GM21367 (cell line): ENCODE measurements at regions not wholly inside any gene's neighbourhood (a gene's known extent, or its start where the extent isn't known, plus 50 kb on each side); places are given as distances from the start of the nearest gene placed in this dataset.
"Not testable (repeated sequence)": the region's sequence is repeated elsewhere in the genome, so short reads cannot be mapped to it uniquely, and the experiment has no call there.

ENCODE experiments used
- ATAC-seq: cut with Tn5 transposase; IDR thresholded peaks from one replicate; pipeline ENCODE4 v1.9.1; 2021; ENCODE audit not compliant: unreplicated experiment

DNA sequence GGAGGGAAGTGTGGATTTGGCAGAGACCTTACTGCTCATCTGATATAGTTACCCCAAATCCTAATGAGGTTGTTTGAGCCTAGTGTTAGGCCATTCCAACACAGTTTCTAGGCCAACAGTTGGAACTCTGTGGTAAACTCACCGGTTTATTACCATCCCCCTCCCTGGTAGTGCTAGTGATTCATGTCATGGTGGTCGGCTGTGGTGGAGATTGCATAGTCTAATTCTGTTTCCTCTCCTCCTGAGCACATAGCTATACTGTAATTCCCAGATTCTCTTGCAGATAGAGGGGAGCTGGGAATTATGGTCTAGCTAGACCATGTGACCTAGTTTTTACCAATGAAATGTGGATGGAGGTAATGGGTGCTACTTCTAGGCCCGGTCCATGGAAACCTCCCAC lies 123.7 kb upstream of the KIF26B start:
- ATAC-seq, result no peak

DNA sequence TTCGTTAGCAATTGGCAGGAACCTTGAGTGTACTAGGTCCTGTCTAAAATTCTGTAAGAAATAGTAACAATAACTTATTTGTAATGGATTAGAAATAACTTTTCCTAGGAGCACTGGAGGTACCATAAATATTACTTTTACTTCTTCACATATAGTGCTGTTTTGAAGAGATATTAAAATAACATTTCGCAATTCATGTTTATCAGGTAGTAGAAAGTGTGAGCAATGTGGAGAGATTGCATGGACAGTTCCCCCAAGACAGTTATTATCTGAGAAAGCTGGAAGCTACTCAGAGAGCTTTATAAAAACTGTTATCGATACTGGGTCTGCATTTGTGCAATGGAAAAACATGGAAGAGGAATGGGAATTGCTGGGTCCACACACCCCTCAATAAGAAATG lies 128.5 kb upstream of the KIF26B start:
- no peak for ATAC-seq

DNA sequence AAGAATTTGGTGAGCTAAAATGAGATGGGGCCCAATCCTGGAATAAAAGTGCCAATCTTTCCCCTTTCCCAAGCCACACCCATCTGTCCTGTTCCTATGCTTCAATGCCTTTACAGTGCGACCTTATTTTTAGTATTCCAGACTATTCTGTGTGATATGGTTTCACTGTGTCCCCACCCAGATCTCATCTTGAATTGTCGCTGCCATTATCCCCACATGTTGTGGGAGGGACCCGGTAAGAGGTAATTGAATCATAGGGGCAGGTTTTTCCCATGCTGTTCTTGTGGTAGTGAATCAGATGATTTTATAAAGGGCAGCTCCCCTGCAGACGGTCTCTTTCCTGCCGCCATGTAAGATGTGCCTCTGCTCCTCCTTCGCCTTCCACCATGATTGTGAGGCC lies 129.3 kb upstream of the KIF26B start:
- no peak for ATAC-seq

DNA sequence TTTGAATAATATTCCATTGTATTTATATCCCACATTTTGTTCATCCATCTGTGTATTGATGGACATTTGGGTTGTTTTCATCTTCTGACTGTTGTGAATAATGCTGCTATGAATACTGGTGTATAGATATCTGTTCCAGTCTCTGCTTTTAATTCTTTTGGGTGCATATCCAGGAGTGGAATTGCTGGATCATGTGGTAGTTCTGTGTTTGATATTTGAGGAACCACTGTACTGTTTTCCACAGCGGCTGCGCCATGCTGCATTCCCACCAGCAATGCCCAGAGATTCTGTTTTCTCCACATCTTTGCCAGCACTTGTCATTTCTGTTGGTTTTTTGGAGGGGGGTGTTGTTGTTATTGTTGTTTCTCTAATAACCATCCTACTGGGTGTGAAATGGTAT lies 131.6 kb upstream of the KIF26B start:
- ATAC-seq, result no peak

DNA sequence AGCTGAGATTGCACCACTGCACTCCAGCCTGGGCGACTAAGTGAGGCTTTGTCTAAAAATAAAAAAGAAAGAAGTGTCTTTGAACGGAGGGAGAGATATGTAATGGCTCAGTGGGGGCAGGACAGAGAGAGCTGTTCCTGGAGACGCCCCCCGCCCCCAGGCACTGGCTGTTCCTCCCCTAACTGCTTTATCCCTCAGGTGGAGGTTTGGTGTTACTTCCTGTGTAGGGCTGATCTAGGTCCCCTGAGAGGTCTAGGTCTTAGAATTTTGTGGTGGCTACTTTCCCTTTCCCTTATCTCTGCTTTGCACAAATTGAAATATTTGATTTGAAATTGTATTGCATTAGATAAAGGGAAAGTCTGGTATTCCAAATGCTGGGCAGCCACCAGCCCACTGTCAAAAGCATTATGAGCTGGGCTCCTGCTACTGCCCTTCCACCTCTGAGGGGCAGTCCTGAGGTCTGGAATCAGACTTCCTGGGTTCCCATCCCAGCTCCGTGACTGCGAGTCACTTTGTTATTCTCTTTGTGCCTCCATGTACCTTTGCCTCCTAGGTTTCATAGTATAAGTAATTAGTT lies 134.8 kb upstream of the KIF26B start:
- ATAC-seq, result no peak

DNA sequence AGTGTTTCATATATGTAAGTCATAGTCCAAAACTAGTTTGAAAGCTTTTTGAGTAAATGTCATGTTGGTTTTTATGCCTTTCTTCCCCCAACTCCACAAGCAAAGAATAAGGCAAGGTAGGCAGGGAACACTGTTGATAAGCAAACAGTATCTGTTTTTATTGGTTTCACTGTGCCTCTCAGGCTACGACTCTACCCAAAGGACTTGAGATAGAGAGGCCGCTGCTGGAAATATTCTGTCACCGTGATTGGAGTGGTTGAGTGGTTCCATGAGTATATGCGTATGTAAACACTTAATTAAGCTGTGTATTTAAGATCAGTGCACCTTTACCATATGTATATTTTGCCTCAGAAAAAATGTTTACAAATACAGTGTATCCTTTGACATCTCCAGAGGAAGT lies 138.1 kb upstream of the KIF26B start:
- ATAC-seq, result no peak

DNA sequence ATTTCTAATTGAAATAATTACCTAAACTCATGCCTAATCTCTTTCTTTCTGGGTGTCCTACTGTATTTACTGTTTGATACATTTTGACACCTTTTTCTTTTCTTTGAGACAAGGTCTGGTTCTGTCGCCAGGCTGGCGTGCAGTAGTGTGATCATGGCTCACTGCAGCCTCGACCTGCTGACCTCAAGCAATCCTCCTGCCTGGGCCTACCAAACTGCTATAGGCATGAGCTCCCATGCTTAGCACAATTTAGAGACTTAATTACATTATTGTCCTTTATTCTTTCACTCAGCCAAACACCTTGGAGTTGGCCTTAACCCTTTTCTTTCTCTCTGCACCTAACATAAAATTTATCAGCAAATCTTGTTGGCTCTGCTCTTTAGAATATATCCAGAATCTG lies 139.8 kb upstream of the KIF26B start:
- no peak for ATAC-seq

DNA sequence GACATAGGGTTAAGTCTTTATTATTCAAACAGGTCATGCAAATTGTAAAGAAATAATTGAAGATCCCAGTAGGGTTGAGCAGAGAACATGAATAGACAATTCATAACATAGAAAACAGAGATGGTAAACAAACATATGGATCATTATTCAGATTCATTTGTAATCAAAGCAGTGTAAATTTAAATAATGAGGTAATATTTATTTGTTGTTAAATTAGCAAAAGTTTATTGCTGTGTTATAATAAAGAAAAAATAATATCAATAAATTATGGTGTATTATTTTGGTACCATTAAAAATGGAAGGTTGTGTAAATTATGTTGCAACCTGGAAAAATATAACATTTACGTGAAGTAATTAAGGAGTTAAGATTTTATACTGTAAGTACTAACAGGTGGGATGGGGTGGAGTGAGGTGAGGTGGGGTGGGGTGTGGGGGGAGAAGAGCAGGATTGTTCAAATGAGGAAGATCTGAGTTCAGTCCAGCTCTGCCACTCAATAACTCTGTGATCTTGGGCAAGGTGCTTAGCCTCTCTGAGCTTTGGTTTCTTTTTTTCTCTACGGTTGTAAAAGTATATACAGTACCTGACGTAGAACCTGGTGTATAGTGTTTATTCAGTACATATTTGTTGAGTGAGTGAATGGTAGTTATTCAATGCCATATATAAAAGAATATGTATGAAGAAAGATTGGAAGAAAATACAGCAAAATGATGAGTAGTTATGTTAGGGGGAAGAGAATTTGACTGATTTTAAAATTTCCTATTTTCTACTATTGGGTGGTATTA lies 140.3 kb upstream of the KIF26B start:
- ATAC-seq, result no peak

DNA sequence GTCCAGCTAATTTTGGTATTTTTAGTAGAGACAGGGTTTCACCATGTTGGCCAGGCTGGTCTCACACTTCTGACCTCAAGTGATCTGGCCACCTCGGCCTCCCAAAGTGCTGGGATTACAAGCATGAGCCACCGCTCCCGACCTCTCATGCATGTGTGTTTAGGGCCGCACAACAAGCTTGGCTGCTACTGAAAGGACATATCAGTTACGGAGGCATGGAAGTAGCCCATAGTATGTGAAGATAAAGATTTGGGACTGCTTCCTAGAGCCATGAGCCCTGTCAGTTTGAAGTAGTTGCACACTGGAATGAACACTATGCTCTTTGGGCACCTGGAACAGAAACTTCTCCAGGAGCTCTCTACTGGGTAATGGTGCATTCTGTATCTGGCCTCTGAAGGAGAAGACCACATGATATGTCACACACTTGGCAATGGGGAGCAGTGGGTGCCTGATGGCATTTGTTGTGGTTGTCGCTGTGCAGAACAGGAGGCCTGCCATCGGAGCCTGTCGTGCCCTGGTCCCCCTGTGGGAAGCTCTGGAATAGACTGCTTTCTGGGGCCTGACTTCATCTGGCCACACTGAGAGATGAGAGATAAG lies 144.7 kb upstream of the KIF26B start:
- no peak for ATAC-seq

DNA sequence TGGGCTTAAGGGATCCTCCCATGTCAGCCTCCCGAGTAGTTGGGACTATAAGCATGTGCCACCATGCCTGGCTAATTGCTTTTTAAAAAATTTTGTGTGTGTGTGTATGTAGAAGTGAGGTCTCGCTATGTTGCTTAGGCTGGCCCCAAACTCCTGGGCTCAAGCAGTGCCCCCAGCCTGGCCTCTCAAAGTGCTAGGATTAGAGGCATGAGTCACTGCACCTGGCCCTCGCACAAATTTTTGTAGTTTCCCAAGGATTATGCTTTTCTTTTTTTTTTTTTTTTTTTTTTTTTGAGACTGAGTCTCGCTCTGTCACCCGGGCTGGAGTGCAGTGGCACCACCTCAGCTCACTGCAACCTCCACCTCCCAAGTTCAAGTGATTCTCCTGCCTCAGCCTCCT lies 144.4 kb upstream of the HNRNPU start:
- no peak for ATAC-seq

DNA sequence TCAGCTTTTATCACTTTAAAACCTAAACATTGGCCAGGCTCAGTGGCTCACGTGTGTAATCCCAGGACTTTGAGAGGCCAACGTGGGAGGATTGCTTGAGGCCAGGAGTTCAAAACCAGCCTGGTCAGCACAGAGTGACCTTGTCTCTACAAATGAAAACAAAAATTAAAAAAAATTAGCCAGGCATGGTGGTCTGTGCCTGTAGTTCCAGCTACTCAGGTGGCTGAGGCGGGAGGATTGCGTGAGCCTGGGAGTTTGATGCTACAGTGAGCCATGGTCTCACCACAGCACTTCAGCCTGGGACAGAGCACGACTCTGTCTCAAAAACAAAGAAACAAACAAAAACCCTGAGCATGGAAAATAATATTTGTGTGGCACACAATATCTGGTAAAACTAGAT lies 143.5 kb upstream of the HNRNPU start:
- no peak for ATAC-seq

DNA sequence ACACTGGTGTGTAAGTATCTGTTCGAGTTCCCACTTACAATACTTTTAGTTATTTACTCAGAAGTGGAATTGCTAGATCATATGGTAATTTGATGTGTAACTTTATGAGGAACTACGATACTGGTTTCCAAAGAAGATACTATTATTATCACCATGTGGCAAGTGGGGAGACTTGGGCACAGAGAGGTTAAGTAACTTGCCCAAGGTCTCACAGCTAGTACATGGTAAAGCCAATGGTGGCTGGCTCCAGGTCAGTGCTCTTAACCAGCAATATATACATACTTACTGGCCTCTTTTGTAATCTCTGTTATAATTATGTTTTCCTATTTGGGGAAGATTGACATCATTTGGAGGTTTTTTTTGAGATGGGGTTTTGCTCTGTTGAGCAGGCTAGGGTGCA lies 138.9 kb upstream of the HNRNPU start:
- ATAC-seq, result no peak

DNA sequence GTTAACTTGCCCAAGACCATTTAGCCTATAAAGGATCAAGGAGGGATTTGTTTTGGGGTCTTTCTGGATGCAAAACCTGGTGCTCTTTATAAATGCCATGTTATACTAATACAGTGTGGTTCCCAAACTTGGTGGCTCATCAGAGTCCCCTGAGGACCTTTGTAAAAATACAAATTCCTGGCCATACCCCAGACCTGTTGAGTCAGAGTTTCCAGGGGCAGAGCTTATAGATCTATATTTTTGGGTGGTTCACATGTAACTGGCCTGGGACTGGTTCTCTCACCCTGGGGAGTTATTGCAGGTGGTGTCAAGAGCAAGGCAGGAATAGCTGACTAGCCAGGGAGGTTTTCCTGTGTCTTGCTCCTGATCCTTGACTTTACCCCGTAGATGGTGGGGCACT lies 136.9 kb upstream of the HNRNPU start:
- ATAC-seq, result no peak

DNA sequence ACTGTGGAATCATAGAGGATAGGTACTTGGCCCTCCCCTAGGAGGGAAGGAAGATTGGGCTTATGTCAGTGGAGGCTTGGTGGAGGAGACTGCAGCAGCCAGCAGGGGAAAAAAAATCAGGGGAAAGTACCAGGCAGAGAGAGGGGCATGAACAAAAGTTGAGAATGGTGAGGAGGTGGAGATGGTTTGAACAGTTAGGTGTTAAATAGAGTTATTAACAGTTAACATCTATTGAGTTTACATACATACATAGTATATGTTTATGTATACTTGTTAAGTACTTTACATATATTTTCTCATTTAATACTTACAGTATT lies 136.5 kb upstream of the HNRNPU start:
- ATAC-seq, result no peak

DNA sequence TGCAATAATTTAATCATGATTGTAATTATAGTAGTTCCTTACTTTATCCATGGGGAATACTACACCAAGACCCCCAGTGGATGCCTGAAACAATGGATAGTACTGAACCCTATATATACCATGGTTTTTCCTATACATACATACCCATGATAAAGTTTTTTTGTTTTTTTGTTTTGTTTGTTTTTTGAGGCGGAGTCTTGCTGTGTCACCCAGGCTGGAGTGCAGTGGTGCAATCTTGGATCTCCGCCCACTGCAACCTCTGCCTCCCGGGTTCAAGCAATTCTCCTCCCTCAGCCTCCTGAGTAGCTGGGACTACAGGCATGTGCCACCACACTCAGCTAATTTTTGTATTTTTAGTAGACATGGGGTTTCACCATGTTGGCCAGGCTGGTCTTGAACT lies 135.3 kb upstream of the HNRNPU start:
- not testable (repeated sequence) for ATAC-seq

DNA sequence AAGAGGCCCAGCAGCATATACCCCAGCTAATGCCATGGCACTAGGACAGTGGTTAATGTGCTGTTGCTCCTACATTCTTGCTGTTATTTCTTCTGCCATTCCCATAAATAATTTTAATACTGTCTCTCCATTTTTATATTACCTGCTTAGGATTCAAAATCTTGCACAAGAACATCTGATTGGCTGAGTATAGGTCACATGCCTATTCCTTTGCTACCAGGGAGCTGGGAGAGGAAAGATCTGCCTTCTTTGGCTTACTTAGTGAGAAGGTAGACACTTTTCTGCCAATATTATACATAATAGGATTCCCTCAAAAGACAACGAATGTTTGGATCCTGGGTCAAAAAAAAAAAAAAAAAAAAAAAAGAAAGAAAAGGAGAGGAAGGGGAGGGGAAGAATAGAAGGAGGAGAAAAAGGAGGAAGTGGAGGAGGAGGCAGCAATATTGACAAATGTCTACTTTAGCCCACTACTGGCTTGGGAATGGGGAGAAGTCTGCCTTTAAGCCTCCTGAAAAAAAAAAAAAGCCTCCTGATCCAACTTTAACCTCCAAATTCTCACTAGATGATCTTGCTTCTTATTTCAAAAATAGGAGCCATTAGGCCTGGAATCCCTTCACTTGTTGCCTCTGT lies 134.5 kb upstream of the HNRNPU start:
- no peak for ATAC-seq

DNA sequence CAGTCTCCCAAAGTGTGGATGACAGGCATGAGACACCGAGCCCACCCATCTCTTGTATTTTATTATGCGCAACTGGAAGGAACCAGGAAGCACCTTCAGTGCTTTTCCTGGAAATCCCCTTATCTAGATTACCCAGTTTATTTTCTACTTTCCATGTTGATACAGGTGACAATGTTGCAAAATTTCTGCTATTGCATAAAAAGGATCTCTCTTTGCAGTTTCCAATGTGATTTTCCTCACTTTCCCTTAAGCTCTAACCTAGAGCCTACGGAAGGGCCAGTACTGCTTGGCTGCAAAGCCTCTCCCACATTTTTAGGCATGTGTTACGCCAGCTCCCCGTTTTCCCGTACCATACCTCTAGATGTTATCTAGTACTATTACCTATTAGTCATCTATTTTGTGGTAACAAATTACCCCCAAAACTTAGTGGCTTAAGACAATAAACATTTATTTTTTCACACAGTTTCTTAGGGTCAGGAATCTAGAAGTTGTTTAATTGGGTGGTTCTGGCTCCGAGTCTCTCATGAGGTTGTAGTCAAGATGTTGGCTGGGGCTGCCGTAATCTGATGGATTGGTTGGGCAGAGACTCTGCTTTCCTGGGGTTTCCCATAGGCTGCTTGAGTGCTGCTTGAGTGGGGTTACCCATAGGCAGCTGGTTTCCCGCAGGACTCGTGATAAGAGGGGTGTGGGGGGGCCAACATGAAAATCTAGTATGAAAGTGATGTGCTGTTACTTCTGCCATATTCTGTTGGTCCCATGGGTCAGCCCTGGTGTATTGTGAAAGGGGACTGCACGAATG lies 131.5 kb upstream of the HNRNPU start:
- ATAC-seq, result no peak

DNA sequence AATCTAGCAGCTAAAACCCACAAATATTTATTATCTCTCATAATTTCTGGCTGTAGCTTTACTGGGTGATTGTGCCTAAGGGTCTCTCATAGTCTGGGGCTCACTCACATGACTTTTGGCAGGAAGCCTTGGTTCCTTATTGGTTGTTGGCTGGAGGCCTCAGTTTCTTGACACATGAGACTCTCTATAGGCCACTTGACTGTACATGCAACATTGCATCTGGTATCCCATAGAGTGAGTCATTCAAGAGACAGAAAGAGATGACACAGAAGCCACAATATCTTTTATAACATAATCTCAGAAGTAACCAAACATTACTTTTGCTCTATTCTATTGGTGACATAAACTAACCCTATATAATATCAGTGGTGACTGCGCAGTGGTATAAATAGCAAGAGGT lies 128.5 kb upstream of the HNRNPU start:
- no peak for ATAC-seq

DNA sequence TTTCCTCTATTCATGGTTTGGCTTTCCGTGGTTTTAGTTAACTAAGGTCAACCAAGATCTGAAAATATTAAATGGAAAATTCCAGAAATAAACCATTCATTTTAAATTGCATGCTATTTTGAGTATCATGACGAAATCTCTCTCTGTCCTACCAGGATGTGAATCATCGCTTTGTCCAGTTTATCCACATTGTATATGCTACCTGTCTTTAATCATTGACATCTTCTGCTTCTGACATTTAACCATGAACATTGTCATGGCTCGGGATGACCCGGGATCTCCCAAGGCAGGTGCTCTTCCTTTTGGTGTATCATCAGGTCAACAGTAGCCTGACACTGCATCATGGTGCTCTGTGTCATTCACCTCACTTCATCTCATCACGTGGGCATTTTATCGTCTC lies 125.5 kb upstream of the HNRNPU start:
- ATAC-seq, result no peak

DNA sequence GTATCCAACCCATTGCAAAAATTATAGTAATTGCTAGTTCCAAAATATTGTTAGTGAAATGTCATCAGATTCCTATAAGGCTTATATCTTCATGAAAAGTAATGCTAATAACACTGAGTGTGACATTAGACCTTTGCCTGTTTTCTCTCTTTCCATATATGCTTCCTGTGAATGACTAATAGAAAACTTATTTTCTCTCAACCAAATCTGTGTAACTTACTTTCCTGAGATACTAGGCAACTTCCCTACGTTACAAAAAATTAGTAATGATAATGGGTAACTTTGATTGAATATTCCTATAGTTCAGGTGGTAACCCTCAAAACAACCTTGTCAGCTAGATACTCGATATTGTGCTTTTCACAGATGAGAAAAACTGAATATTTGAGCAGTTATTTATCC lies 124.2 kb upstream of the HNRNPU start:
- no peak for ATAC-seq

DNA sequence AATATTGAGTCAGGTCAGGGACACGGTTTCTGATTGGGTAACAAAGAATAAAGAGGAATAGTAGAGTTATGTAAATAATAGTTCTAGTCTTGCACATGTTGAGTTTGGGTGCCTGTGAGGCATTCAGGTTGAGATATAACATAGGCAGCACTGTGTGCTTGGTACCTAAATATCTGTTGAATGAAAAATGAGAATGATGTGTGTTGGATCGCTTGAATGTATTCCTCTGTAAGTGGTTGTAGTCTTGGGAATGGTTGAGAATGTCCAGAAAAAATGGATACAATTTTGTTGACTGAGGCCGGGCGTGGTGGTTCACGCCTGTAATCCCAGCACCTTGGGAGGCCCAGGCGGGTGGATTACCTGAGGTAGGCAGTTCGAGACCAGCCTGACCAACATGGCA lies 116.3 kb upstream of the HNRNPU start:
- no peak for ATAC-seq

DNA sequence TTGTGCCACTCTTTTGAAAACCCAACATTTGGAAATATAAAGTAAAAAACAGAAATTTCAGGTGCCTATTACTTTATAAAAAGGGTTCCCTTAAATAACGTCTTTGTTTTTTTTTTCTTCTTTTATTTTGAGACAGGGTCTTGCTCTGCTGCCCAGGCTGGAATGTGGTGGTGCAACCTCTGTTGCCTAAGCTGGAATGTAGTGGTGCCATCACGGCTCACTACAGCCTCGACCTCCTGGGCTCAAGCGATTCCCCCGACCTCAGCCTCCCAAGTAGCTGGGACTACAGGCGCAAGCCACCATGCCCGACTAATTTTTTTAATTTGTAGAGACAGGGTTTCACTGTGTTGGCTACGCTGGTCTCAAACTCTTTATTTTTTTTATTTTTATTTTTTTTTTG lies 110.2 kb upstream of the HNRNPU start:
- ATAC-seq, result no peak
